SK-N-SH (cell line): ENCODE measurements at regions not wholly inside any gene's neighbourhood (a gene's known extent, or its start where the extent isn't known, plus 50 kb on each side); places are given as distances from the start of the nearest gene placed in this dataset.

Experiments used
- CTCF ChIP-seq: fragments of 200-600 bp; sonication (generic); IDR thresholded peaks from 2 replicates; pipeline ENCODE4 v1.6.1; 2017; ENCODE audit warnings: antibody characterized with exemption, mild to moderate bottlenecking, moderate library complexity
- EP300 ChIP-seq, 2 experiments: IDR thresholded peaks; 2 replicates each; pipeline versions ENCODE4 v1.4.0 to v1.6.1; 2012; ENCODE audit warnings: borderline replicate concordance in 1 of 2, low read depth in 1 of 2, low read length in 1 of 2
- EZH2phosphoT487 ChIP-seq: fragments of 200-600 bp; sonication (generic); IDR thresholded peaks from 2 replicates; pipeline ENCODE4 v1.6.1; 2017; ENCODE audit warnings: low read depth, mixed run types, mild to moderate bottlenecking, antibody characterized with exemption, moderate library complexity, borderline replicate concordance
- FOXJ3 ChIP-seq: sonication (generic); formaldehyde crosslinking; IDR thresholded peaks from 2 replicates; pipeline ENCODE4 v1.5.1; 2020; ENCODE audit warnings: mild to moderate bottlenecking, missing genetic modification reagents
- GABPA ChIP-seq: IDR thresholded peaks from 2 replicates; pipeline ENCODE4 v1.4.0; 2012; ENCODE audit warnings: low read depth, mild to moderate bottlenecking
- JUND ChIP-seq: IDR thresholded peaks from 2 replicates; pipeline ENCODE4 v1.4.0; 2012
- MAX ChIP-seq: IDR thresholded peaks from 2 replicates; pipeline ENCODE4 v1.4.0; 2012; ENCODE audit warnings: low read depth
- RFX5 ChIP-seq: IDR thresholded peaks from 2 replicates; pipeline ENCODE4 v1.6.1; 2012; ENCODE audit warnings: mild to moderate bottlenecking, improper control_type of control experiment, low read length
- TAF1 ChIP-seq: IDR thresholded peaks from 2 replicates; pipeline ENCODE4 v1.6.1; 2012; ENCODE audit warnings: low read depth, mild to moderate bottlenecking, low read length, moderate library complexity, borderline replicate concordance
- YY1 ChIP-seq: IDR thresholded peaks from 2 replicates; pipeline ENCODE4 v1.4.0; 2012; ENCODE audit warnings: low read depth, mild to moderate bottlenecking

- TF ChIP-seq EZH2phosphoT487, result no peak
- no peak for TF ChIP-seq CTCF
- no peak for TF ChIP-seq EP300 (IDR thresholded peaks at IDR 0.05; ENCODE audit: borderline replicate concordance in 1 of 2, low read depth in 1 of 2, low read length in 1 of 2)
- no peak for TF ChIP-seq GABPA
- no peak for TF ChIP-seq YY1
- TF ChIP-seq FOXJ3, result no peak
- TF ChIP-seq MAX, result no peak
- TF ChIP-seq TAF1, result no peak
- TF ChIP-seq RFX5, result no peak
- no peak for TF ChIP-seq JUND
Observed at GRCh38 chr9:82081496-82081895, 92.9 kb downstream of the SPATA31D1 start.
